ENCODE measurements at regions not wholly inside any gene's neighbourhood (a gene's known extent, or its start where the extent isn't known, plus 50 kb on each side); places are given as distances from the start of the nearest gene placed in this dataset.
"Not testable (repeated sequence)": the region's sequence is repeated elsewhere in the genome, so short reads cannot be mapped to it uniquely, and the experiment has no call there.

DNA sequence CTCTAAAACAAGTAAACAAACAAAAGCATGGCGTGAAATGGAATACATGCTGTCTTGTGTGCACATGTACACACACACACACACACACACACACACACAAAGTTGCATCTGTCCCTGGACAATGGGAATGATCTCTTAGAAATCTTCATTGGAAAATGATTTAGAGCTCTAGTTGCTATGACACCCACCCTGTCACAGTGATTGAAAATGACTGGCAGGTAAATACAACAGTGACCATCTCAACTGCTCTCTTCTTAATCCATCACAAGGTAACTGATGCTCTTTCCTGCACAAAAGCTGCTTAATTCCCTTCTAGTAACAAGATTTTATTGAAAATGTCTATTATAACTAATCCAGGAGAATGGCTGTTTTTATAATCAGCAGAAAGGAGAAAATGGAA, 1011.7 kb upstream of the GYPC start:
- Mint-ChIP-seq H3K27me3 (no peaks in the 10 kb centered on the region), H3K36me3 (no peaks in the 10 kb centered on the region), H3K27ac (no peak overlapping the region), H3K4me1 (no peaks in the 10 kb centered on the region), H3K9me3 (peaks cover 0 to 7% (median 0%) of the 10 kb centered on the region in 9 donors), H3K4me3 (no peak overlapping the region)
- DNase-seq (no peak), ATAC-seq (no peak)
- POLR2A ChIA-PET = no interaction called here

DNA sequence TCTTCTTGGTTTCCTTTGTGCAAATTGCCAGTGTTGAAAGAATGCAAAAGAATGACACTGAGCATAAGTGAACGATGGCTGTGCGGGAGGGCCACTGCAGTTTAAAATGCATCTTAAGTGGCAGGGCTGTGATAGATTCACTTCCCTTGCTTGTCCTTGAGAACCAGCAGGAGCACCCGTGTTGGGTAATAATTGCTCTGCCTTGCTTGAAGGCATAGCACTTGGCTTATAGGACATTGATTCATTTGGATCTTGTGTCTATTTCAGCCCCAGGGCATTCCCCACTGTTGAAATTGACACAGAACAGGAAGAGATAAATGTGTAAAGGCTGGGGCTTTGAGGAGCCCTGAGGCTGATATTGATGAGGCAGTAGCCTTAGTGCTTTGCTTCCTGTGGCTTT, 1003.7 kb upstream of the GYPC start:
- peaks cover 0 to 28% (median 3%) of the 10 kb centered on the region in 9 donors for H3K9me3 Mint-ChIP-seq
- peaks cover 0 to 4% (median 0%) of the 10 kb centered on the region in 3 donors for H3K36me3 Mint-ChIP-seq
- no peak overlapping the region for H3K27ac Mint-ChIP-seq
- no peak overlapping the region for H3K4me3 Mint-ChIP-seq
- POLR2A ChIA-PET = no interaction called here
- ATAC-seq = no peak
- no peaks in the 10 kb centered on the region for H3K4me1 Mint-ChIP-seq
- DNase-seq = no peak
- H3K27me3 Mint-ChIP-seq = peaks cover 0 to 7% (median 1%) of the 10 kb centered on the region in 5 donors

- Mint-ChIP-seq H3K36me3 (peaks cover 0 to 4% (median 0%) of the 10 kb centered on the region in 3 donors), H3K9me3 (peaks cover 0 to 23% (median 3%) of the 10 kb centered on the region in 9 donors), H3K27ac (no peak overlapping the region), H3K27me3 (peaks cover 0 to 7% (median 1%) of the 10 kb centered on the region in 5 donors), H3K4me3 (no peak overlapping the region), H3K4me1 (no peaks in the 10 kb centered on the region)
- ATAC-seq (no peak), DNase-seq (no peak)
- POLR2A ChIA-PET = no interaction called here
Measured at GRCh38 chr2:125654226-125654625, 1001.7 kb upstream of the GYPC start.

DNA sequence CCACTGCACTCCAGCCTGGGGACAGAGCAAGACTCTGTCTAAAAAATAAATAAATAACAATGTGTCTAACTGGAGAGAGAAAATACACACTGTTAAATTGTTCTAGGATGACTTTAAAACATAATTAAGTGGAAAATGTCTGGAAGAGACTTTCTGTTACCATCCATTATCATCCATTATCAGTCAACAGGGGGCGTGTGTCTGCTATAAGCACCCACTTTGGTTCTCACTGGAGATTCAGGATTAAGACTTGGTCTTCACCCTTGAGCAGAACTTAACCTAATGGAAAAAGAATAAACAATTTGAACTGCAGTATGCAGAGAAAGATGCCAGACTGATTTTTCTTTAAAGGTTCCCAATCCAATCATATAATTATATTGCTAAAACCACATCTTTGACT, 999.8 kb upstream of the GYPC start:
- no peak overlapping the region for H3K4me3 Mint-ChIP-seq
- peaks cover 0 to 25% (median 4%) of the 10 kb centered on the region in 9 donors for H3K9me3 Mint-ChIP-seq

DNA sequence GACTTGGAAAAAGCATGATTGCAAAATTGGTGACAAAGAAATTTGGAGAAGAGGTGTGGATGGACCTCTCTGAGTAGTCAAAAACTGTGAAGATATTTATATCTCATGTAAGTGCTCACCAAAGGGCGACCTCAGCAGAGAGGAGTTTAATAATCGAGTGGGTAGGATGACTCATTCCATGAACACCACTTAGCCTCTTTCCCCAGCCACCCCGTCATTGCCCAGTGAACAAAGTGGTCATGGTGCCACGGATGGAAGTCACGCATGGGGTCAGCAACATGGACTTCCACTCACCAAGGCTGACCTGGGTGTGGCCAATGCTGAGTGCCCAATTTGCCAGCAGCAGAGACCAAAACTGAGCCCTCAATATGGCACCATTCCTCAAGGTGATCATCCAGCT, 997.4 kb upstream of the GYPC start:
- no peak for DNase-seq
- no peak for ATAC-seq
- POLR2A ChIA-PET = no interaction called here
- Mint-ChIP-seq H3K4me1 (no peaks in the 10 kb centered on the region), H3K27me3 (peaks cover 0 to 2% (median 0%) of the 10 kb centered on the region in 5 donors), H3K36me3 (no peaks in the 10 kb centered on the region), H3K27ac (no peak overlapping the region), H3K4me3 (no peak overlapping the region), H3K9me3 (peaks cover 0 to 23% (median 5%) of the 10 kb centered on the region in 9 donors)

More for the DNA sequence above, 999.8 kb upstream of the GYPC start:
- Mint-ChIP-seq H3K4me1 (no peaks in the 10 kb centered on the region), H3K27me3 (peaks cover 0 to 7% (median 1%) of the 10 kb centered on the region in 5 donors), H3K27ac (no peak overlapping the region), H3K36me3 (peaks cover 0 to 4% (median 0%) of the 10 kb centered on the region in 3 donors)
- ATAC-seq (no peak), DNase-seq (no peak)
- POLR2A ChIA-PET = no interaction called here

DNA sequence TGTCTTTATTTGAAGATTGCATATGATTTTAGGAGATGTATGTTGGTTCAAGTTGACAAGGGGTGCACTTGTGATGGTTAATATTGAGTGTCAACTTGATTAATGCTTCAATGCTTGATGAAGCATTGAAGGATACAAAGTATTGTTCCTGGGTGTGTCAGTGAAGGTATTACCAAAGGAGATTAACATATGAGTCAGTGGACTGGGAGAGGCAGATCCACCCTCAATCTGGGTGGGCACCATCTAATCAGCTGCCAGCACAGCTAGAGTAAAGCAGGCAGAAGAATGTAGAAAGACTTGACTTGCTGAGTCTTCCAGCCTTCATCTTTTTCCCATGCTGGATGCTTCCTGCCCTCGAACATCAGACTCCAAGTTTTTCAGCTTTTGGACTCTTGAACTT, 995.6 kb upstream of the GYPC start:
- H3K27ac Mint-ChIP-seq, H3K27me3 Mint-ChIP-seq, POLR2A ChIA-PET, ATAC-seq, H3K4me1 Mint-ChIP-seq, H3K4me3 Mint-ChIP-seq, DNase-seq, H3K36me3 Mint-ChIP-seq: not testable (repeated sequence)
- peaks cover 0 to 19% (median 6%) of the 10 kb centered on the region in 9 donors for H3K9me3 Mint-ChIP-seq

- Mint-ChIP-seq H3K27ac (no peak overlapping the region), H3K4me3 (no peak overlapping the region), H3K27me3 (no peaks in the 10 kb centered on the region), H3K4me1 (no peaks in the 10 kb centered on the region), H3K9me3 (peaks cover 0 to 11% (median 2%) of the 10 kb centered on the region in 9 donors), H3K36me3 (no peaks in the 10 kb centered on the region)
- no peak for ATAC-seq
- no peak for DNase-seq
- POLR2A ChIA-PET = no interaction called here
Measured at GRCh38 chr2:125667630-125668029, 988.3 kb upstream of the GYPC start.

DNA sequence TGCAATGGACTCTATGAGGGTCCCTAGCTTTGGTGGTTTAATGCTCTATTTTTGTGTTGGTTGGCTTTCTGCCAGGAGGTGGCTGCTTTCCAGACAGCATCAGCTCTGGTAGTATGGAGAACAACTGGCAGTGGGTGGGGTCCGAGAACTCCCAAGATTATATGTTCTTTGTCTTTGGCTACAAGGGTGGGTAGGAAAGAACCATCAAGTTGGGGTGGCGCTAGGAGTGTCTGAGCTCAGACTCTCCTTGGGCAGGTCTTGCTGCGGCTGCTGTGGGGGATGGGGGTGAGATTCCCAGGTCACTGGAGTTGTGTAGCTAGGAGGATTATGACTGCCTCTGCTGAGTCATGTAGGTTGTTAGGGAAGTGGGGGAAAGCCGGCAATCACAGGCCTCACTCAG, 976.1 kb upstream of the GYPC start:
- ATAC-seq (no peak), DNase-seq (no peak)
- no peaks in the 10 kb centered on the region for H3K4me1 Mint-ChIP-seq
- H3K4me3 Mint-ChIP-seq = no peak overlapping the region
- peaks cover 0 to 23% (median 5%) of the 10 kb centered on the region in 9 donors for H3K9me3 Mint-ChIP-seq
- POLR2A ChIA-PET = no interaction called here
- H3K27me3 Mint-ChIP-seq = peaks cover 0 to 13% (median 0%) of the 10 kb centered on the region in 5 donors
- no peak overlapping the region for H3K27ac Mint-ChIP-seq
- H3K36me3 Mint-ChIP-seq = no peaks in the 10 kb centered on the region

DNA sequence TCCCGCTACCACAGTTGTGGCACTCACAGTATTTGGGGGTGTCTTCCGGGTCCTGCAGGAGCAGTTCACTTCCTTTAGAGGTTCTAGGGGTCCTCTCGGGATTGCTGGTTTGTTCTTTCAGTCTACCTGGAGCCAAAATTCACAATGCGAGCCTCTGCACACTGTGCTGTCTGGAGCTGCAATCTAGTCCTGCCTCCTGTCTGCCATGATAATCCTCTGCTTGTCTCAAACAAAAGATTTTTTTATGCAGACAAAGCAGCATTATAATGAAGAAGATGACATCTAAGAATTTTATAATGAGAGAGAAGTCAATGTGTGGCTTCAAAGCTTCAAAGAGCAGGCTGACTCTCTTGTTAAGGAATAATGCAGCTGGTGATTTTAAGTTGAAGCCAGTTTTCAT, 975.1 kb upstream of the GYPC start:
- POLR2A ChIA-PET = no interaction called here

DNA sequence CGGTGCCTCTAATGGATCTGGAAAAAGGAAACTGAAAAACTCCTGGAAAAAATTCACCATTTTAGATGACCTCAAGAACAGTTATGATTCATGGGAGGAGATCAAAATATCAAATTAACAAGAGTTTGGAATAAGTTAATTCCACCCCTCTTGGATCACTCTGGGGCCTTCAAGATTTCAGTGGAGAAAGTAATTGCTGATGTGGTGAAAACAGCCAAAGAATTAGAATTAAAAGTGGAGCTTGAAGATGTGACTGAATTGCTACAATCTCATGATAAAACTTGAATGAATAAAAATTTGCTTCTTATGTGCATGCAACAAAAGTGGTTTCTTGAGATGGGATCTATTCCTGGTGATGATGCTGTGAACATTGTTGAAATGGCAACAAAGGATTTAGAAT, 974.4 kb upstream of the GYPC start:
- H3K36me3 Mint-ChIP-seq = no peaks in the 10 kb centered on the region
- ATAC-seq = no peak
- H3K27ac Mint-ChIP-seq = no peak overlapping the region
- H3K27me3 Mint-ChIP-seq = peaks cover 0 to 19% (median 0%) of the 10 kb centered on the region in 5 donors
- DNase-seq = no peak
- POLR2A ChIA-PET = no interaction called here
- no peaks in the 10 kb centered on the region for H3K4me1 Mint-ChIP-seq
- peaks cover 0 to 15% (median 5%) of the 10 kb centered on the region in 9 donors for H3K9me3 Mint-ChIP-seq
- no peak overlapping the region for H3K4me3 Mint-ChIP-seq

More for the DNA sequence above, 975.1 kb upstream of the GYPC start:
- no peak for ATAC-seq
- Mint-ChIP-seq H3K4me1 (no peaks in the 10 kb centered on the region), H3K4me3 (no peak overlapping the region), H3K9me3 (peaks cover 0 to 20% (median 5%) of the 10 kb centered on the region in 9 donors), H3K27me3 (peaks cover 0 to 19% (median 0%) of the 10 kb centered on the region in 5 donors), H3K27ac (no peak overlapping the region), H3K36me3 (no peaks in the 10 kb centered on the region)
- no peak for DNase-seq

DNA sequence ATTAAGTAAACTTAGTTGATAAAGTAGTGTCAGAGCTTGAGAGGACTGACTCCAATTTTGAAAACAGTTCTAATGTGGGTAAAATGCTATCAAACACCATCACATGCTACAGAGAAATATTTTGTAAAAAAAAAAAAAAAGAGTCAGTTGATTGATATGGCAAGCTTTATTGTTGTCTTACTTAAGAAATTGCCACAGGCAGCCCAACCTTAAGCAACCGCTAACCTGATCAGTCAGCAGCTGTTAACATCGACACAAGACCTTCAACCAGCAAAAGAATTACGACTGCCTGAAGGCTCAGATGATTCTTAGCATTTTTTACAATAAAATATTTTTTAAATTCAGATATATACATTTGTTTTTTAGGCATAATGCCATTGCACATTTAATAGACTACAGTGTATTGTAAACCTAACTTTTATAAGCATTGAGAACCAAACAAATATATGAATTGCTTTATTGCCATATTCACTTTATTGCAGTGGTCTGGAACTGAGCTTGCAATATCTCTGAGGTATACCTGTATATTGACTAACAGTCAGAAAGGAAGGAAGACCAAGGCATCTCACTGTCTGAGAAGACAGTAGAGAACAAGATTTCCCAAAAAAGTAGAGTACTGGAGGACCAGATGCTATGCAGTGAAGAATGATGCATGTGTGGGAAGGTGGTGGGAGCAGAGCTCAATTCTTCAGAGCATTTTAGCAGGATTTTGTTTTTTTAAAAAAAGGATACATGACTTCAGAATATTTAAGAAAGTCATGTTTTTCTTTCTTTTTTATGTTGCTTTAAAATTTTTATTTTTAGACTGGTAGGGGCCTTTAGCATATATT, 973.8 kb upstream of the GYPC start:
- Mint-ChIP-seq H3K36me3 (no peaks in the 10 kb centered on the region), H3K27ac (no peak overlapping the region), H3K9me3 (peaks cover 0 to 11% (median 4%) of the 10 kb centered on the region in 9 donors), H3K27me3 (peaks cover 0 to 19% (median 0%) of the 10 kb centered on the region in 5 donors), H3K4me3 (no peak overlapping the region), H3K4me1 (no peaks in the 10 kb centered on the region)
- ATAC-seq (no peak), DNase-seq (no peak)
- POLR2A ChIA-PET = no interaction called here

DNA sequence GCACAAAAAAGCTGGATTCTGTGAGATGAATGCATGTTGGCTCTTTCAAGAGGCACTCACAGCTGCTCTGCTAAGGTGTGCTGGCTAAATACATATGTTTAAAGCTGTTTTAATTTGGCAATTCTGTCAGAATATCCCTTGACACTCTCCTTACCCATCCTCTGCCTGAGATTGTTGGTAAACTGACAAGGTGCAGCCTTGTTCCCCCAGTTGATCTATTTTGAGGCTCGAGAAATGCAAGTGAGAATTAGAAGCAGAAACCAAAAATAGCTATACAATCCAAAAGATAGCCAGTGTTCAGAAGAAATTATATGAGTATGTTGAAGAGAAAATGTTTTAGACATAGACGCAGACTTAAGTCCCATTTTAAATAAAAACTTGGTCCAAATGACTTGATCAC, 971.7 kb upstream of the GYPC start:
- POLR2A ChIA-PET = no interaction called here
- Mint-ChIP-seq H3K27ac (no peak overlapping the region), H3K27me3 (peaks cover 0 to 19% (median 0%) of the 10 kb centered on the region in 5 donors), H3K4me1 (no peaks in the 10 kb centered on the region), H3K36me3 (no peaks in the 10 kb centered on the region), H3K4me3 (no peak overlapping the region), H3K9me3 (peaks cover 0 to 14% (median 0%) of the 10 kb centered on the region in 9 donors)
- ATAC-seq = no peak
- DNase-seq = no peak

DNA sequence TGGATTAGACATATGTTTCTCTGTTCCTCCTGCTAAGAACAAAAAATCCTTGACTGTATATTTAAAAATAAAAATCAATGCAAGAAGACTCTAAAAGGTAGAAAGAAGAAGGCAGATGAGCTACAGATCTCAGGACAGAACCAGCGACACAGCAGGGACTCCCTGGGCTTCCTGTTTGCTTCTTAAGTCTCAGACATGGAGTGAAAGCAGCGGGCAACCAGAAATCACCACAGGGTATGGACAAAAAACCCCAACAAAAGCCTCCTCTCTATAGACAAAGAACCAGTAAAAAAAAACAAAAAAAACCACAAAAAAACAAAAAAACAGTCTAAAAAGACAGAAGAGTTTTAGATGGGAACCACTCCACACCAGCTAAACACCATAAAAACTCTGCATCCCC, 971.0 kb upstream of the GYPC start:
- ATAC-seq (no peak), DNase-seq (no peak)
- no peaks in the 10 kb centered on the region for H3K4me1 Mint-ChIP-seq
- H3K27ac Mint-ChIP-seq = no peak overlapping the region
- POLR2A ChIA-PET = no interaction called here
- H3K4me3 Mint-ChIP-seq = no peak overlapping the region
- no peaks in the 10 kb centered on the region for H3K36me3 Mint-ChIP-seq
- peaks cover 0 to 14% (median 0%) of the 10 kb centered on the region in 9 donors for H3K9me3 Mint-ChIP-seq
- peaks cover 0 to 15% (median 0%) of the 10 kb centered on the region in 5 donors for H3K27me3 Mint-ChIP-seq

DNA sequence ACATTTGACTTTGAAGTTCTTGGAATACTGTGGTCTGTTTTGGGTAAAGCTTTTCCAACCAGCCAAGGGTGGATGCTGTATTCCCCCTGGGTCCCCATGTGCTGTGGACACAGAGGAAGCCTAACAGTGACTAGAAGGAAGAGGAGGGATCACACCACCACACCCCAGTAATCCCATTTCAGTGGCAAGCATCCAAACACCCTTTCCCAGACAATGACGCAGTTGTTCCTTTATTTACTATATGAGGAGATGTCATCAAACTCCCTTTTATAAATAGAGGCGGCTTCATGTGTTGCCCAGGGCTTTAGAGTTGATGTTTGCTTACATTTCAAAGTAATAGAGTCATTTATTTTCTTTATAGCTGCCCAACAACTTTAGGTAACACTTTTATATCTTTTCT, 959.4 kb upstream of the GYPC start:
- ATAC-seq = no peak
- no peak overlapping the region for H3K4me3 Mint-ChIP-seq

More for the DNA sequence above, 959.4 kb upstream of the GYPC start:
- Mint-ChIP-seq H3K27ac (no peak overlapping the region), H3K27me3 (no peaks in the 10 kb centered on the region), H3K9me3 (peaks cover 0 to 3% (median 0%) of the 10 kb centered on the region in 9 donors), H3K36me3 (no peaks in the 10 kb centered on the region), H3K4me1 (no peaks in the 10 kb centered on the region)
- POLR2A ChIA-PET = no interaction called here
- no peak for DNase-seq

Data from naive thymus-derived CD8-positive, alpha-beta T cell (primary cell).